Testis (tissue), 2 donors: ENCODE measurements at regions not wholly inside any gene's neighbourhood (a gene's known extent, or its start where the extent isn't known, plus 50 kb on each side); places are given as distances from the start of the nearest gene placed in this dataset.
"Not testable (repeated sequence)": the region's sequence is repeated elsewhere in the genome, so short reads cannot be mapped to it uniquely, and the experiment has no call there.

ENCODE experiments used
- DNase-seq: peaks from one replicate; pipeline ENCODE4 v3.0.0-alpha.2; 2019
- H3K27ac ChIP-seq, 2 donors: fragments of 200-600 bp; sonication (generic); one replicate each; pipeline ENCODE4 v1.5.1; 2019
- H3K27me3 ChIP-seq: fragments of 200-600 bp; sonication (generic); one replicate; pipeline ENCODE4 v1.5.1; 2019
- H3K36me3 ChIP-seq: fragments of 200-600 bp; sonication (generic); one replicate; pipeline ENCODE4 v1.5.1; 2017; ENCODE audit warnings: low read depth; ENCODE audit errors: missing control alignments
- H3K4me1 ChIP-seq: fragments of 200-600 bp; sonication (generic); one replicate; pipeline ENCODE4 v1.5.1; 2019
- H3K4me3 ChIP-seq, 2 donors: fragments of 200-600 bp; sonication (generic); one replicate each; pipeline ENCODE4 v1.5.1; 2017 to 2019
- H3K9me3 ChIP-seq: fragments of 200-600 bp; sonication (generic); one replicate; pipeline ENCODE4 v1.5.1; 2017
- CTCF ChIP-seq, 3 experiments: fragments of 450-650 bp in 2 of 3; fragments of 200-600 bp in 1 of 3; sonication (generic) in 1 of 3; IDR thresholded peaks; one replicate each; pipeline ENCODE4 v1.5.1; 2016 to 2019; ENCODE audit warnings: antibody characterized with exemption in 3 of 3, mild to moderate bottlenecking in 2 of 3, moderate library complexity in 1 of 3
- POLR2A ChIP-seq: fragments of 450-650 bp; IDR thresholded peaks from one replicate; pipeline ENCODE4 v1.6.1; 2017; ENCODE audit warnings: antibody characterized with exemption, mild to moderate bottlenecking, moderate library complexity
- WGBS, 2 donors: methylation state at CpG; one replicate each; pipeline ENCODE4 v1.1.5; 2018; 5-methylcytosine and 5-hydroxymethylcytosine counted together
- intact Hi-C: fragments of 100-400 bp; cut with DNase I; formaldehyde crosslinking; loops from one replicate; pipeline ENCODE4 v1.15.1; 2023; ENCODE audit warnings: low total_unique reads

- Histone ChIP-seq H3K36me3 (no peaks in the 10 kb centered on the region), H3K27me3 (no peaks in the 10 kb centered on the region), H3K9me3 (no peaks in the 10 kb centered on the region), H3K27ac (no peak overlapping the region), H3K4me1 (no peaks in the 10 kb centered on the region), H3K4me3 (no peak overlapping the region)
- TF ChIP-seq CTCF (IDR thresholded peaks at IDR 0.05) (no peak), POLR2A (no peak)
- intact Hi-C loops: no loop called here
- WGBS, 2 donors: 81% methylated on average over 9 of the region's 9 CpGs
- no peak for DNase-seq
Observed at GRCh38 chr5:79924936-79925893, 65.8 kb downstream of the MTX3 start.

- H3K27me3 ChIP-seq: no peaks in the 10 kb centered on the region
- intact Hi-C loops: no loop called here
- no peak overlapping the region for H3K4me3 ChIP-seq
- H3K9me3 ChIP-seq: no peaks in the 10 kb centered on the region
- WGBS, 2 donors: 24 to 57% methylated on average over 1 of the region's 1 CpG
- DNase-seq: no peak
- no peak for TF ChIP-seq CTCF (IDR thresholded peaks at IDR 0.05)
- TF ChIP-seq POLR2A: no peak
- no peak overlapping the region for H3K27ac ChIP-seq
- no peaks in the 10 kb centered on the region for H3K4me1 ChIP-seq
- H3K36me3 ChIP-seq: no peaks in the 10 kb centered on the region
Observed at GRCh38 chr5:79923431-79923830, 67.6 kb downstream of the MTX3 start.

GRCh38 chr5:79922626-79923025 lies 68.4 kb downstream of the MTX3 start:
- no peaks in the 10 kb centered on the region for H3K27me3 ChIP-seq
- 90 to 95% methylated on average over 2 of the region's 2 CpGs for WGBS, 2 donors
- intact Hi-C loops: no loop called here

DNA sequence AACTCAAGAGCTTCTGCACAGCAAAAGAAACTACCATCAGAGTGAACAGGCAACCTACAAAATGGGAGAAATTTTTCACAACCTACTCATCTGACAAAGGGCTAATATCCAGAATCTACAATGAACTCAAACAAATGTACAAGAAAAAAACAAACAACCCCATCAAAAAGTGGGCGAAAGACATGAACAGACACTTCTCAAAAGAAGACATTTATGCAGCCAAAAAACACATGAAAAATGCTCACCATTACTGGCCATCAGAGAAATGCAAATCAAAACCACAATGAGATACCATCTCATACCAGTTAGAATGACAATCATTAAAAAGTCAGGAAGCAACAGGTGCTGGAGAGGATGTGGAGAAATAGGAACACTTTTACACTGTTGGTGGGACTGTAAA lies 83.6 kb downstream of the MTX3 start:
- not testable (repeated sequence) for H3K4me3 ChIP-seq

More at GRCh38 chr5:79922626-79923025, 68.4 kb downstream of the MTX3 start:
- Histone ChIP-seq H3K36me3 (no peaks in the 10 kb centered on the region), H3K9me3 (no peaks in the 10 kb centered on the region), H3K27ac (no peak overlapping the region), H3K4me1 (no peaks in the 10 kb centered on the region), H3K4me3 (no peak overlapping the region)
- no peak for TF ChIP-seq CTCF (IDR thresholded peaks at IDR 0.05)
- no peak for TF ChIP-seq POLR2A
- DNase-seq: no peak

DNA sequence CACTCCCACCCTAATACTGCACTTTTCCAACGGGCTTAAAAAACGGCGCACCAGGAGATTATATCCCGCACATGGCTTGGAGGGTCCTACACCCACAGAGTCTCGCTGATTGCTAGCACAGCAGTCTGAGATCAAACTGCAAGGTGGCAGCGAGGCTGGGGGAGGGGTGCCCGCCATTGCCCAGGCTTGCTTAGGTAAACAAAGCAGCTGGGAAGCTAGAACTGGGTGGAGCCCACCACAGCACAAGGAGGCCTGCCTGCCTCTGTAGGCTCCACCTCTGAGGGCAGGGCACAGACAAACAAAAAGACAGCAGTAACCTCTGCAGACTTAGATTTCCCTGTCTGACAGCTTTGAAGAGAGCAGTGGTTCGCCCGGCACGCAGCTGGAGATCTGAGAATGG lies 88.5 kb downstream of the MTX3 start:
- H3K27me3 ChIP-seq, H3K27ac ChIP-seq, H3K4me1 ChIP-seq, intact Hi-C loops, H3K36me3 ChIP-seq, DNase-seq, H3K4me3 ChIP-seq, H3K9me3 ChIP-seq: not testable (repeated sequence)
- WGBS, 2 donors: 89 to 100% methylated on average over 5 to 10 of the region's 10 CpGs

More for the DNA sequence above, 83.6 kb downstream of the MTX3 start:
- H3K27ac ChIP-seq, H3K36me3 ChIP-seq, intact Hi-C loops, H3K9me3 ChIP-seq, DNase-seq, H3K27me3 ChIP-seq, H3K4me1 ChIP-seq: not testable (repeated sequence)
- WGBS, 2 donors: 90 to 100% methylated on average over 1 of the region's 1 CpG

DNA sequence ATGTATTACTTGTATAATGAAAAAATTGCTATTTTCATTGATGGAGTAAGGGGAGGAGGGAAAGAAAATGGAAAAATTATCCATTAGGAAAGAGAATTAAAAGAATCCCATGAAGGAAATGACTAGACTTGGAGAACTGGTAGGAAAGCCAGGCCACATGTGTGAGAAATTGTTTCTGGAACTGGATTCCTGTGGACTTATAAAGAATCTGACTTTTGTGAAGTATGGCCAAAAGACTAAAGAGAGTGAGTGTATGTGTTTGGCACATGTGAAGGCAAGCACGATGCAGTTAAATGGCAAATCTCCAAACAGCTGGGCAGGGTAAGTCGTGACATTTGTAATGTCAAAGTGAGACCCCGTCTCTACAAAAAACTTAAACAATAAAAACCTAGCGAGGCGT lies 89.4 kb downstream of the MTX3 start:
- Histone ChIP-seq H3K36me3 (no peaks in the 10 kb centered on the region), H3K27ac (no peak overlapping the region), H3K4me3 (no peak overlapping the region), H3K4me1 (no peaks in the 10 kb centered on the region), H3K9me3 (no peaks in the 10 kb centered on the region), H3K27me3 (no peaks in the 10 kb centered on the region)
- WGBS, 2 donors: 65 to 82% methylated on average over 5 of the region's 5 CpGs
- no peak for DNase-seq
- intact Hi-C loops: no loop called here
- TF ChIP-seq POLR2A: no peak
- no peak for TF ChIP-seq CTCF (IDR thresholded peaks at IDR 0.05)
